PFSK-1 (cell line): ENCODE measurements at regions not wholly inside any gene's neighbourhood (a gene's known extent, or its start where the extent isn't known, plus 50 kb on each side); places are given as distances from the start of the nearest gene placed in this dataset.

Source experiments
- POLR2AphosphoS5 ChIP-seq: IDR thresholded peaks from 2 replicates; pipeline ENCODE4 v1.6.1; 2012; ENCODE audit warnings: low read depth, mild to moderate bottlenecking, control low read depth, low read length, moderate library complexity
- REST ChIP-seq, 2 experiments: IDR thresholded peaks; 2 replicates each; pipeline versions ENCODE4 v1.6.1 to v1.8.0; 2011 to 2012; ENCODE audit warnings: low read depth in 2 of 2, low read length in 2 of 2, control low read depth in 1 of 2, inconsistent platforms in 1 of 2, mild to moderate bottlenecking in 1 of 2, moderate library complexity in 1 of 2; ENCODE audit not compliant: insufficient read depth in 1 of 2

- no peak for TF ChIP-seq POLR2AphosphoS5
- no peak for TF ChIP-seq REST (IDR thresholded peaks at IDR 0.05; ENCODE audit: insufficient read depth in 1 of 2, low read depth in 2 of 2, low read length in 2 of 2)
Measured at GRCh38 chr12:116673681-116674111, 64.2 kb downstream of the SPRING1 start.
